HG03159 (cell line): ENCODE measurements at regions not wholly inside any gene's neighbourhood (a gene's known extent, or its start where the extent isn't known, plus 50 kb on each side); places are given as distances from the start of the nearest gene placed in this dataset.

Experiments
- ATAC-seq: cut with Tn5 transposase; IDR thresholded peaks from one replicate; pipeline ENCODE4 v1.9.1; 2021; ENCODE audit warnings: mild to moderate bottlenecking, moderate library complexity; ENCODE audit not compliant: unreplicated experiment

DNA sequence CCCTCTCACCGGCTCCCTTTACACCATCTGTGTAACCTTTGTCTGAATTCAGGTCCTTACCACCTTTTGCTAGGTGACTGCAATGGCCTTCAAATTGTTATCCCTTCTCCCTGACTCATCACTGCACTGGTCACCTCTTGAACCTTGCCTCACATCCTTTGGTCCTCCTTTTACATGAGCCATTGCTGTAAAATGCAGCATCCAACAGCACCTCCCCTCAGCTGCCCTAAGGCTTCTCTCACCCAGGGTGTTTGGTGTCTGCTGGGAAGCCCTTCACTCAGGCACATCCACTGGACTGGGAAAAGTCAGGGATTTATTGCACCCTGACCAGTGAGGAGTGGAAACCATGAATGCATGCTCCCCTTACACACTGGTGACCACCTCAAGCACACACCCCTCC is 192.5 kb upstream of the GATB start:
- no peak for ATAC-seq

DNA sequence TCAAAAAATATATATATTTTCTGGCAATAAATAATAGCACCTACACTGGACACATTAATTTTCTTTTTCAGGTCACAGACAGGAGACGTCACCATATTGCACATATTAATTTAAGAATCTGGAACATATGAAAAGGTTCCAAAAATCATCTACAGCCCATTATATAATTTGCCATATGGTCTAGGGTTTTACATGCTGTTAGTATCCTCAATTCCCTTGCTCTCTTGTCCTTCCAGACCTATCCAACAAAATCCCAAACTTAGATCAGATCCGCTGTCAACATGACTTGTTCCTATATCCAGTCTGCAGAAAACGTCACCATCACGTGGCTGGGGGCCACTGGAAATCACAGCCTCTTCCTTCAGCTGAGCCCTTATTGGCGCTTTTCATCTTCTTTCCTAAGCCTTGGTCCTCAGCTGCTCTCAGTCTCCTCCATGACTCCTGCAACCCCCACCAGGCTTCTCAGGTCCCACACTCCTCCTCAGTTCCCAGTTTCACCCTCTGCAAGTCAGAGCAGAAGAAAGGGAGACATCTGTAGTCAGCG is 192.0 kb upstream of the GATB start:
- ATAC-seq: no peak

DNA sequence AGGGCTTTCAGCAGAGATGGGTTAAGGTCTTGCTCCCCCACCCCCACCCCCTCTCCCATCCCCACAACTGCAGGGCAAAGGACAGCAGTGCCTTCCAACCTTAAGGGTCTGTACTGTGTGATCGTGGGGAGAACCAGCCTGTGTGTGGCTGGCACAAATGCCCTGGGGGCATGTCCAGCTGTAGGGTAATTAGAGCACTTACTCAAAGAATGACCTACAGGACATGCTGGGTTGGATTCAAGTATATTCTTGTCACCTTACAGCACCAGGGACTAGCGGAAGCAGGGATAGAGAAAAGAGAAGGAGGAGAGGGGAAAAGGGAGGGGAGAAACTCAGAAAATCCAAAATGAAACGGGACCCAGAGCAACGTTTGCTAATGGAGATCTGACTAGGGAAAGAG is 191.3 kb upstream of the GATB start:
- ATAC-seq: no peak

DNA sequence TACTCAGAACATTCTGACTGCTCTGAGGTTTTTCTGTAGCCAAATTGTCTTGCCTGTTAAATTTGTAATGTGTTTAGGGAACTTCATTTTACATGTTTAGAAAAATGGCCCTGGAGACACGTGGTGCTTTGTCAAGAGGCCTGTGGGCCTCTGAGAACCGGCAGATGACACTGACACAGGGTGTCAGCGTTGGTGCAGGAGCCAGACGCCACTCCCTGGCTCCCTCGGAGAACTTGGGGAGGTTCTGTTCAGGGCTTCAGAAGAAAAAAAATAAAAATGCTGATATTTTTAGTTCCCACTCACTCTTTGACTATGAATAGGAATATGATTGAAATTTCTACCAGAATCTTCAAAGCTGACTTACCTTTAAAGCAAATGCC is 190.9 kb upstream of the GATB start:
- no peak for ATAC-seq

DNA sequence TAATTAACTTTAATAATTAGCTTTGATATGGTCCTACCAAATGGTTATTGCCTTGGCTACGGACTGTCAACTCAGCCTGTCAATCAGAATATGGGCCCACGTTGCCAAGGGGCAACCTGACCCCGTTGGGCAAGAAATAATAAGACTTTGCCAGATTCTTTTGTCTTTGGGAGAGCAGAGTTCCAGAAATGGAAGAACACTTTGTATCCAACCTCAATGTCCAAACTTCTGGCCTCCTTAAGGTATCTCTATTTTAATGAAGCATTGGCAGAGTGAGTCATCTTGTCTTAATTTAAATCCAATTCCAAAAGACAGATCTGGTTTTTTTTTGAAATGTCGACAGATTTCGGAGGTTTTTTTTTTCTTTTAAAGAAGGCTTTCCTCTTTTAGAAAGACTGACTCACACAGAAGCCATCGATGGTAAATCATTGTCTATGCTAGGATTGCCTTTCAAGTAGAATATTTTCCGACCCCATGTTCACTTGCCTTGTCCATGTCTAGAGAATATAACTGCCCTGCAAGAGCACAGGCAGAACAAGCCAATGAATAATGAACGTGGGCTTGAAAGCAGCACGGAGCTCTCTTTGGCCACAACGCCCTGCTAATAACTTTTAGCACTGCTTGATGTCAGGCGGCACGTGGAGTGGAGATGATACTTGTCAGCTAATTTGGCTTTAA is 190.3 kb upstream of the GATB start:
- ATAC-seq: no peak

DNA sequence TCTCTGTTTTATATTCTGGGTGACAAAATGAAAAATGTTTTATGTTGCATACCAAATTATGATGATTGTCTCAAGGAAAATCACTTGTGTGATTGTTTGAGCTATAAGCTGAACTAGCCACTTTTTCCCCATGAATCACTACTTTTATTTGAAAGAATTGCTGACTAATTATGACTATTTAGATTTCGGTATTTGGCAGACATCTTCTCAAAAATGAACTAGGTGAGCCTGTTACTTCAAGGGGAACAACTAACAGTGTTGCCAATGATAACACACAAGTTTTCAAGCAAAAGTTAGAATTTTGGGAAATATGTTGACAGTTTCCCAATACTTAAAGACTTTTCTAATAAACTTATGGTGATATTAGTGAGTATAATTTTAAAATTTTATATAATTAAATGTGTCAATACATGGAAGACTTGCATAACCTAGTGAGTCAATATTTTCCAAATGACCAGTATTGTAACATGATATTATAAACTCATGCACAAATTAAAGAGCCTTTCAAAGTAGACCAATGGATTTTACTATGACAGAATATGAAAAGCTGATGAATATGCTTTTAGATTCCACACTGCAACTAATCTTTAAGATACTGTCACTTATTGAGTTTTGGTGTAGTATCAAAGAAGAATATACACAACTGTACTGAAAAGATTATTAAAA is 187.7 kb upstream of the GATB start:
- no peak for ATAC-seq

DNA sequence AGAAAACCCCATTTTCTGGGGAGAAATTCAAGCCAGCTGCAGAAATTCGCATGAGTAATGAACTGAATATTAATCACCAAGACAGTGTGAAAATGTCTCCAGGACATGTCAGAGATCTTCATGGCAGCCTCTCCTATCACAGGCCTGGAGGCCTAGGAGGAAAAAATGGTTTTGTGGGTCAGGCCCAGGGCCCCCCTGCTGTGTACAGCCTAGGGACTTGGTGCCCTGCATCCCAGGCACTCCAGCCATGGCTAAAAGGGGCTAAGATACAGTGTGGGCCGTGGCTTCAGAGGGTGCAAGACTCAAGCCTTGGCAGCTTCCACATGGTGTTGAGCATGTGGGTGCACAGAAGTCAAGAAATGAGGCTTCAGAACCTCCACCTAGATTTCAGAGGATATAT is 185.9 kb upstream of the GATB start:
- no peak for ATAC-seq

DNA sequence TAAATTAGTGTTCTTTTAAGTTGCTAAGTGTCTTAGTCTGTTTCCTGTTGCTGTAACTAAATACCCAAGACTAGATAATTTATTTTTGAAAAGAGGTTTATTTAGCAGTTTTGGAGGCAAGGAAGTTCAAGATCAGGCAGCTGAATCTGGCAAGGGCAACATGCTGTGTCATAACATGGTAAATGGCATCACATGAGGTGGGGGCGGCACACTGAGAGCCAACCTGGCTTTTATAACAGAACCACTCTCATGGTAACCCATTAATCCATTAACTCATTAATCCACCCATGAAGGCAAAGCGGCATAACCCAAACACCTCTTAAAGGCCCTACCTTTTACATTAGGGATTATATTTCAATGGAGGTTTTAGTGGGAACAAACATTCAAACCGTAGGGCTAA is 182.2 kb upstream of the GATB start:
- ATAC-seq: no peak

DNA sequence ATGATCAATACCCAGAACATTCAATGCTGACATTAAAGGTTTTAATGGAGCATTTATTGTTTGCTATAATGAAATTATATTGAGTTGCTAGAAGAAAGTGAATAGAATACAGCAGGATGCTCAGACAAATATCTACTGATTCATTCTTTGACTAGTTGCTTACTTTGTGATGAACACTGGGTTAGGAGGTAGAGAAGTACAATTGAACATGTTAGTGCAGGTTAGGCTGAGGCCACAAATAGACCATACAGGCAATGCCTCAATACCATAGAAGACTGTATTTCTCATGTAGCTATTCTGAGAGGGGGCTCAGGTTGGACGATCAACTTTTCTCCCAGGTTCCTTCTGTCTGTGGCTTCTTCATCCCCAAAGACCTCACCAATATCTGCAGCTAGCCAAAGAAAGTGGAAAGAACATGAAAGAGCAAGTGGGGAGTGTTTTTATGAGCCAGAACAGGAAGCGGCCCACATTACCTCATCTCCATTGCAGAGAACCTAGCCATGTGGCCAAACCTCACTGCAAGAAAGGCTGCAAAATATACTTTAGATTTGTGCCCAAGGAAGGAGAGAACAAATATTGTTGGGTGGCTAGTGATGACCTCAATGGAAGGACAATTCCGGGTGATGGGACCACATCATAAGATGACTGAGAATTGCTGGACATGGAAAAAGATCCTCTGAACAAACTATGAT is 180.3 kb upstream of the GATB start:
- ATAC-seq: no peak

DNA sequence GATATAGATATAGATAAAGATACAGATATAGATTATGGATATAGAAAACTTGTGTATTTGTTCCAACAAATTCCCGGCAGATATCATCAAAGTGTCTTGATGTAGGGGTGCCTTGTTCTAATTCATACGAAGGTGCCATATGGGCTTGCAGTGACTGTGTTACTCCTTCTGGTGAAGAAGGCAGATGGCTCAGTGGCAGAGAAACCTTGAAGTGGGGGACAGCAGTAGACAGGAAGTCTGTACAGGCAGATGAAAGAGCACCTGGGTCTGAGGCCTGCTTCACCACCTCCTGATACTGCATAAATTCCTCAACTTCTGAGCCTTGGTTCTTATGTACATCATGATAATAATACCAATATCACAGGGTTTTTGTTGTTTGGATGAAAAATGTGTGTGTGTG is 179.5 kb upstream of the GATB start:
- no peak for ATAC-seq

DNA sequence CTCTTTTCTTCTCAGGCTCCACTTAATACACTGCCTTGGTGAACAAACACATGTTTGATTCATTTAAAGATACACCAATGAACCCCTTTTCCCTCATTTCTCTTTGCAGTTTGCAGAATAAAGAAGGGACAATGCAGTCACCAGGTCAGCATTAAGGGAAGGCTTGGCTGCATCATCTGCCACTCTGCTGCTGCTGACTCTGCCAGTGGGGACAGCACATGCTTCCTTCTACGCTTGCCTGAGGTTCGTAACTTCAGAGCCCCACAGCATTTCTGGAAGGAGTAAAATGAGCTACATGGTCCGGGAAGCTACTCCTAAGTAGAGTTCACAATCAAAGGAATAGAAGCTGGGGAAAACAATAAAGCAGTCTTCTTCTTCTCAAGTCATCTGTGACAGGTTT is 178.9 kb upstream of the GATB start:
- no peak for ATAC-seq

DNA sequence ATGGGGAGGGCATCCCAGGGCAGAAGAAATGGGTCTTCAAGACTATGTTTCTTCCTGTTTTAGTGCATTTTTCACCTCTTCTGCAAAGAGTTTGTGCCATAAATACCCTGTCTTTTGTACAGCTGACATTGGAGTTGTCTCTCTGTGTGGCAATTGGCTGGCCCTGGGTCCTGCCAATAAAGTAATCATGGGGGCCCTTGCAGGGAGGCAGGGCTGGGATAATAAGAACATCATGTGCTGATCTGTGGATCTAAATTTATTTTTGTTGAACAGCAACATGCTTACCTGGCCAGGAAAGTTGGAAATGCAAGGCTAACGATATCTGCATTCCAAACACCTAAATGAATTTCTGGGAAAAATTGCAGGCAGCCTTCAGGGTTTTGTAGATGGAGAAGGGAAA is 174.6 kb upstream of the GATB start:
- no peak for ATAC-seq

DNA sequence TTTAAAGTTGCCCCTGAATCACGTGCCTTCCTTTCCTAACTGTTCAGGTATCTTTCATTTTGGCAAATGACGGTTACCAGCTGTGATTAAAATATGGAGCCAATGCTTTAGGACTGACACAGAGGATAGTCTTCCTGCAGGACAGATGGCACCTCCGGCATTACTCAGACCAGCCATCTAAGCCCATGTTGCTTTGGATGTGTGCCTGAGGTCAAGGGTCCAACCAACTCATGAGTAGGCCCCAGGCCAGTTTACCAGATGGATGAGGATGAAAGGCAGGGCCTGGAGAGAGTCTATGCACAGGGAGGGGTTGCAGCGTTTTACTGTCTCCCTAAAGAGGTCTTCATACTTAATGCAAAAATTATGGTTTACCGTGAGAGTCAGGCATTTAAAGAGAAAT is 174.0 kb upstream of the GATB start:
- no peak for ATAC-seq

DNA sequence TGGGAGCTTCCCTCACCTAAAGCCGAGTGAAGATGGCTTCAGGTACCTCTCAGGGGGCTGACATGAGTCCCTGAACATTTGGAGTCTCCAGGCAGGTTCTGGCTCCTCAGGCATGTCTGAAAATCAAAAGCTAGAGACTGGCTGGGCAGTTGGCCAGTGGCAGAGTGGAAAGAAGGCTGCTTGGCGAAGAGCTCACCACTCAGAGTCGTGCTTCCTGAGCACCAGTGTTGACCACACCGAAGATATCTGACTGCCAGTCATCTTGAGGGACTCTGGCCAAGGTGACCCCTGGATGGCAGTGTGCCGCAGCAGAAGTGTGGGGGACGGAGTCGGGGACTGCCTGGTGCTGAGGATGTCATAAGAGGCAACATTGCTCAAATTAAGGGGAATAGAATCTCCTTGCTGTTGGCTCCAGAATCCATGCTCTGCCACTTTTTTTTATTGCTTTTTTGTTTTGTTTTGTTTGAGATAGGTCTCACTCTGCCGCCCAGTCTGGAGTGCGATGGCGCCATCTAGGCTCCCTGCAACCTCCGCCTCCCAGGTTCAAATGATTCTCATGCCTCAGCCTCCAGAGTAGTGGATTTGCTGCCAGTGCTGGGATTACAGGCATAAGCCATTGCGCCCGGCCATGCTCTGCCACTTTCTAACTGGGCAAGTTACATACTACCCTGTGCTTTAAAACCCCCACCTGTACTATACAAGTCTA is 172.5 kb upstream of the GATB start:
- ATAC-seq: no peak

DNA sequence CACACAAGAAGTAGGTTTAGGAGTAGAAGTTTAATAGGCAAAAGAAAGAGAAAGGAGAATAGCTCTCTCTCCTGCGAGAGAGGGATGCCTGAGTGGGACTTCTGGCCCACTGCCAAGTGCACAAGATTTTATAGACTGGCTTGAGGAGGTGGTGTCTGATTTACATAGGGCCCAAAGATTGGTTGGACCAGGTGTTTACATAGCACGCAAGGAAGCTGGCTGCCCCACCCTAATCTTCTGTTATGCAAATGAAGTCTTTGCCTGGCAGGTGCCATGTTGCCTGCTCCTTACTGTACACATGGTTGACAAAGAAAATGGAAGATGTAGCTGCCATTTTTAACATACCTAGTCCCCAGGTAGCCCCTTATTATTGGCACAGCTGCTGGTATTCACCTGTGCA is 170.8 kb upstream of the GATB start:
- no peak for ATAC-seq

DNA sequence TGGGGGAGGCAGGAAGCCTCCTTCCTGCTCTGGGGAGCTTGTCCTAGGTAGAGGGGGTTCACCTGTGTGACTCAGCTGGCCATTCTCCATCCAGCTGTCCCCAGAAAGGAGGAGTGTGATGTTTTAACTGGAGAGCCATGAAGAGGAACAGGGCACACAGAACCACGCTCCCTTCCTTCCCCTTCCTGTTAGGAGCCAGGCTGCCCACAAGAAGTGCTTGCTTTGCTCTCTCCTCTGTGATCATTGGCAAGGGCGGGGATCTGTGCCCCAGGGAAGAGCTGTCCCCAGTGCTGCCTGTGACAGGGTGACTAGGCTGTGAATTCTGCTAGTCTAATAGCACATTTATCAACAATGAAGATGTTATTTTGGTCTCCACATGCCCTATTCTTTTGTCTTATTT is 169.6 kb upstream of the GATB start:
- ATAC-seq: no peak

DNA sequence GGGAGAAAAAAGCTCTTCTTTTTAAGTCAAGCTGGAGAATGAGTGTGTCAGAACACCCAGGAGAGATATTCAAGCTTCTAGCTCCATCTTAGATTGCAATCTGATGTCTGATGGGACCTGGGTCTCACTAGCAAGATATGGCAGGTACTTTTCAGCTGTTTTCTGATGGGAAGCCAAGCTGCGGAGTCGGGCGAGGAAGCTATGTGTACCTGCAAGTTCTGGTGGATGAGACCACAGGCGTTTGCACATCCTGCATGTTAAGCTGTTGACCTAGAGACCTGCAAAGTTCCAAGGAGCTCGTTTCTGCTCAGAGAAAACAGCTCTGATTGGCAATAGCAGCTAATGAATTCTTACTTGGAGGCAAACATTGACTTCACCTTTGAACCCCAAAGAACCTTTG is 167.3 kb upstream of the GATB start:
- no peak for ATAC-seq

DNA sequence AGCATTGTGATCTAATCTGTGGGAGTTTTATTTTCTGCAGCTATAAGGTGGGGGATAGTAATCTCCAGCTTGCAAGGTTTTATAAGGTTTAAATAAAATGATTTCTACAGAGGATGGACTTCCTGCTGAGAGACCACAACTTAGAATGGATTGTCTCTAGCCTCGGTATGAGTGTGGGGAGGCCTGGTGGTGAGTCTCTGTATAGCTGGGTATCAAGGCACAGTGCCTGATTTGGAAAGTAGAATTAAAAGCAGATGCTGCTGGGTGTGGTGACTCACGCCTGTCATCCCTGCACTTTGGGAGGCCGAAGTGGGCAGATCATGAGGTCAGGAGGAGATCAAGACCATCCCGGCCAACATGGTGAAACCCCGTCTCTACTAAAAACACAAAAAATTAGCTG is 162.0 kb upstream of the GATB start:
- ATAC-seq: no peak

DNA sequence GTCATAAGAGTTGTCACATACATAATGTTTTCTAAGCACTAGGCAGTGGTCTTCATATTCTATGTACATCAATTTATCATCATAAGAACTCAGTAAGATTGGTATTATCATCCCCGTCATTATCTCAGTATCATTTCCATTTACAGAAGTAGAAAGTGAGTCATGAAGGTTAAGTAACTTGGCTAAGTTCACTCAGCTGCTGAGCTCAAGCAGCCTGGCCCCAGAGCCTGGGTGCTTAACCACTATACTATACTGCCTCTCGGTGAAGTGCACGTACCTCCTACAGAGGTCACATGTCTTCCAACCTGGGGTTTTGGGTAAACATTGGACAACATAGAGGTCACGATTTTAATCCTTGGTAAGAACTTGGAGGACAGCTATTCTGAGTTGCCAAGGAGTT is 161.5 kb upstream of the GATB start:
- no peak for ATAC-seq

DNA sequence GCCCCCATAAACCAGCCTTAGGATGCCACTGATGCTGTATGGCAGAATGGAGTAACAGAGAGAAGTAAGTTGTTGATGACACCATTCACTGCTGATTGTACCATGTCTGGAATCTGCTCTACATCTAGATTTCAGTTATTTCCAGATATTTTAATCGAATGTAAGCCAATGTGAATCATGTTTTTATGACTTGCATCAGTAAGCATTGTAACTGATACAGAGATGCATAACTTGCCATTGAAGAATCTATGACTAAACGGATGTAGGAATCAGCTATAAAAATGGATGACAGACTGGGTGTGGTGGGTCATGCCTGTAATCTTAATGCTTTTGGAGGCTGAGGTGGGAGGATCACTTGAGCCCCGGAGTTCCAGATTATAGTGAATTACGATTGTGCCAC is 161.0 kb upstream of the GATB start:
- no peak for ATAC-seq

DNA sequence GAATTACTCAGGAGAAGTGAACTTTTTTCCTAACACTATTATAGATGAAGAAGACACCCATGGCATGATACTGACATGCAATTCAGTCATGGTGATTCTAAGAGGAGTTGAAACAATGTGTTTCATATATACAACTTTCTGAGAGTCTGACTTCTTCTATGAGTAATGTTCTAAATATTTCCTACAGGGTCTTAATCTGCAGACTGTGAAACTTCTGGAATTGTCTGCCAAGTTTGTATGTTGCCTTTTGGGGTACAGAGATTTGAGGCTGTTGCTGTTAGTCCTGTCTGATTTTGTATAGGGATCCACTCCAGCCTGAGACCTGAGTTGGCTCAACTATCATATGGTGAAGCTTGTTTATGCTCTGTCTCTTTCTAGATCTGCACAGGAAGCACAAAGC is 160.6 kb upstream of the GATB start:
- no peak for ATAC-seq
